GM06990 (cell line): ENCODE measurements at regions not wholly inside any gene's neighbourhood (a gene's known extent, or its start where the extent isn't known, plus 50 kb on each side); places are given as distances from the start of the nearest gene placed in this dataset.
"Not testable (repeated sequence)": the region's sequence is repeated elsewhere in the genome, so short reads cannot be mapped to it uniquely, and the experiment has no call there.

Source experiments
- DNase-seq: peaks from one replicate; pipeline ENCODE4 v3.0.0-alpha.2; 2011; ENCODE audit not compliant: insufficient read length; ENCODE audit errors: extremely low read depth
- H3K27me3 ChIP-seq: replicated peaks from 2 replicates; pipeline ENCODE4 v1.6.0; 2011; ENCODE audit warnings: low read length; ENCODE audit not compliant: control insufficient read depth, insufficient read depth
- H3K36me3 ChIP-seq: 2 replicates; pipeline ENCODE4 v1.5.1; 2011; ENCODE audit warnings: low read length; ENCODE audit not compliant: control insufficient read depth, insufficient read depth
- H3K4me3 ChIP-seq: replicated peaks from 2 replicates; pipeline ENCODE4 v1.5.1; 2011; ENCODE audit warnings: low read depth, mild to moderate bottlenecking, control low read depth, low read length
- TF ChIP-seq, protein P1 (sequence below): IDR thresholded peaks from 2 replicates; pipeline ENCODE4 v1.5.1; 2011; ENCODE audit warnings: low read length, control low read depth, mild to moderate bottlenecking, inconsistent platforms; ENCODE audit not compliant: insufficient read depth, poor library complexity, severe bottlenecking

DNA sequence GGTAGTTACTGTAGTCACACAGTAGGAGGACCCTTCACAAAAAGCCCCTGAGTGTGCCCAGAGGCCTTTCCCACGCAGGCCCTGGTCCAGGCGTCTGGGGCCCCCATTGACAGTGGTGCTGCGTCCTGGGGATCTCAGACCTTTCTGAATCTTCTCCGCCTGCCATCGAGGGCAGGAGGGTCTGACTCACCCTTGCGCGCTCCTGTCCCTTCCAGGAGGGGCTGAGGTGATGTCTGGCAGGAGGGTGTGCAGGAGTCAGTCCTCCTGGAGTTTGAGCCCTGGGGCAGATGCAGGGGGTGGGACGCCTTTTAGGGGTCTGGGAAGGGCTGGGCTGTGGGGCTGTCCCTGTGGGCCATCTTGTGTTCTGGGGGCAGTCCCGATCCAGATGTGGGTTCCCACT, 386.8 kb downstream of the TMEM121 start:
- H3K27me3 ChIP-seq = no peaks in the 10 kb centered on the region
- H3K4me3 ChIP-seq = no peak overlapping the region
- TF ChIP-seq, protein P1, sequence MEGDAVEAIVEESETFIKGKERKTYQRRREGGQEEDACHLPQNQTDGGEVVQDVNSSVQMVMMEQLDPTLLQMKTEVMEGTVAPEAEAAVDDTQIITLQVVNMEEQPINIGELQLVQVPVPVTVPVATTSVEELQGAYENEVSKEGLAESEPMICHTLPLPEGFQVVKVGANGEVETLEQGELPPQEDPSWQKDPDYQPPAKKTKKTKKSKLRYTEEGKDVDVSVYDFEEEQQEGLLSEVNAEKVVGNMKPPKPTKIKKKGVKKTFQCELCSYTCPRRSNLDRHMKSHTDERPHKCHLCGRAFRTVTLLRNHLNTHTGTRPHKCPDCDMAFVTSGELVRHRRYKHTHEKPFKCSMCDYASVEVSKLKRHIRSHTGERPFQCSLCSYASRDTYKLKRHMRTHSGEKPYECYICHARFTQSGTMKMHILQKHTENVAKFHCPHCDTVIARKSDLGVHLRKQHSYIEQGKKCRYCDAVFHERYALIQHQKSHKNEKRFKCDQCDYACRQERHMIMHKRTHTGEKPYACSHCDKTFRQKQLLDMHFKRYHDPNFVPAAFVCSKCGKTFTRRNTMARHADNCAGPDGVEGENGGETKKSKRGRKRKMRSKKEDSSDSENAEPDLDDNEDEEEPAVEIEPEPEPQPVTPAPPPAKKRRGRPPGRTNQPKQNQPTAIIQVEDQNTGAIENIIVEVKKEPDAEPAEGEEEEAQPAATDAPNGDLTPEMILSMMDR = no peak
- no peak for DNase-seq
- no peaks in the 10 kb centered on the region for H3K36me3 ChIP-seq

GRCh38 chr14:105913861-105914260, 387.5 kb downstream of the TMEM121 start:
- no peak for DNase-seq
- TF ChIP-seq, protein P1 = no peak
- H3K4me3 ChIP-seq = no peak overlapping the region
- no peaks in the 10 kb centered on the region for H3K27me3 ChIP-seq
- no peaks in the 10 kb centered on the region for H3K36me3 ChIP-seq

DNA sequence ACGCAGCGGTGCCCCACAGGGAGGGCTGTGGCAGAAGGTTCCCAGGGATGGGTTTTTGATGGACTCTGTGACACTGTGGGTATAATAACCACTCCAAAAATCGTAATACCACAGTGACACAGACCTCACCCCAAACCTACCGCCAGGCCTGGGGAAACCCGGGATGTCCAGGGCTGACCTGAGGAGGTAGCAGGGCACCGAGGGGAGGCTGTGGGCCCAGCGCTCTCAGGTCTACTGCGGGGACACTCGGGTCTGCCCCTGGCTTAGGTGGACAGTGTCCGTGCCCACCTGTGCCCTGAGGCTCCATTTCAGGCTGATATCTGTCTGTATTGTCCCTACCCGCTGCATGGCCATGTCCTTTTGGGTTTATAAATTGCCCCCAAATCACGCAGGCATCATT, 387.9 kb downstream of the TMEM121 start:
- not testable (repeated sequence) for H3K27me3 ChIP-seq, DNase-seq, H3K36me3 ChIP-seq, H3K4me3 ChIP-seq

GRCh38 chr14:105914738-105915385, 388.5 kb downstream of the TMEM121 start:
- TF ChIP-seq, protein P1 = no peak
- no peak for DNase-seq
- no peaks in the 10 kb centered on the region for H3K36me3 ChIP-seq
- H3K27me3 ChIP-seq = no peaks in the 10 kb centered on the region
- H3K4me3 ChIP-seq = no peak overlapping the region

DNA sequence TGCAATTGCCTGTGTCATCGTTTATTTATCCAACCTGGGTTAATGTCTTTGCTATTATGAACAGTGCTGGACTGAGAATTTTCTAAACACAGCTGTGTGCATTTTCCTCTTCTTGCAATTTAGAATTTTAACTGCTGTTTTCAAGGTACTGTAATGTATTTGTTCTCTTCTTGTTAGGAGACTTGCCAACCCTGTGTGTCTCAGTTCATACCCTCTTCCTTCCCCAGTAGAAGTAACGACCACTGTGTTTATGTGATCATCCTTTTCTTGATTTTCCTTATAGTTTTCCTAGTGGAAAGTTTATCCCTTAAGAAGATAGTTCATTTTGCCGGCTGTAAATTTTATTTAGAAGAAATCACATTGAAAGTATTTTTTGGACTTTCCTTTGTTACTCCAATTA, 389.2 kb downstream of the TMEM121 start:
- H3K27me3 ChIP-seq, H3K4me3 ChIP-seq, H3K36me3 ChIP-seq, DNase-seq: not testable (repeated sequence)

- DNase-seq, H3K4me3 ChIP-seq, H3K36me3 ChIP-seq, H3K27me3 ChIP-seq: not testable (repeated sequence)
These were observed 391.0 kb downstream of the TMEM121 start for GRCh38 chr14:105917136-105917932.

DNA sequence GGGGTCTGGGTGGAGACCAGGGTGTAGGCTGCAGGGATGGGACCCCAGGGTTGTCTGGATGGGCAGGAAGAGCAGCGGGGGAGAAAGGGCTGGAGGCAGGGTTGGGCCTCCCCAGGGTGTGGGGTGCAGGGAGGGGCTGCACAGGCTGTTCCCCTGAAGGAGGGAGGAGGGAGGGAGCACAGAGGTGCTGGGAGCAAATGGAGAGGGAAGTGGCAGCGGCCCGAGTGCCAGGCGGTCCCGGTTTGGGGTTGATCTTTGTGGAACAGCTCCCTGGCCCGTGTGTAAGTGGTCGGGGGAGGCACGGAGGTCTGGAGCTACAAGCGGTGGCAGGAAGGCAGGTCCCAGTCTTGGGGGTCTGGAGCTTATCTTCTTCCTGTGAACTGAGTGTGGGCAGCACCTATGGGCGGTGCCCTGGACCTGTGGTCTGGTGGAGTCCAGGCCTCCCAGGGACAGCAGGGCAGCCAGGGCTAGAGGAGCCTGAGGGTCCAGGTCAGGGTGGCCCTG, 391.6 kb downstream of the TMEM121 start:
- DNase-seq = no peak
- Histone ChIP-seq H3K27me3 (no peaks in the 10 kb centered on the region), H3K36me3 (no peaks in the 10 kb centered on the region), H3K4me3 (no peak overlapping the region)
- TF ChIP-seq, protein P1 = no peak
